ENCODE measurements at regions not wholly inside any gene's neighbourhood (a gene's known extent, or its start where the extent isn't known, plus 50 kb on each side); places are given as distances from the start of the nearest gene placed in this dataset.

GRCh38 chr7:114818501-114818900, 103.4 kb upstream of the MDFIC start:
- Histone ChIP-seq H3K4me1 (ENCODE audit: control insufficient read depth in 1 of 2, insufficient read depth in 2 of 2, low read length in 2 of 2) (peaks cover 2 to 6% of the 10 kb centered on the region in 2 donors), H3K4me3 (ENCODE audit: low read length in 2 of 2) (no peak overlapping the region), H3K27ac (ENCODE audit: low read depth in 1 of 2, low read length in 2 of 2) (no peak overlapping the region), H3K36me3 (ENCODE audit: control insufficient read depth in 1 of 2, insufficient read depth in 2 of 2, low read length in 1 of 2) (no peaks in the 10 kb centered on the region), H3K27me3 (ENCODE audit: control insufficient read depth in 1 of 2, insufficient read depth in 2 of 2, low read length in 1 of 2) (no peaks in the 10 kb centered on the region), H3K9me3 (ENCODE audit: control insufficient read depth, low read length) (no peaks in the 10 kb centered on the region)
- DNase-seq (no peak), ATAC-seq (ENCODE audit: low FRiP score) (no peak)
- intact Hi-C loops (cut with DNase I) = no loop called here
- WGBS, 2 donors = 79 to 92% methylated on average over 3 of the region's 3 CpGs

GRCh38 chr7:114819616-114820362, 102.1 kb upstream of the MDFIC start:
- H3K27me3 ChIP-seq (ENCODE audit: control insufficient read depth in 1 of 2, insufficient read depth in 2 of 2, low read length in 1 of 2) = no peaks in the 10 kb centered on the region
- ATAC-seq (ENCODE audit: low FRiP score) (peak; percentile 15), DNase-seq (no peak)
- no peak overlapping the region for H3K4me3 ChIP-seq (ENCODE audit: low read length in 2 of 2)
- WGBS, 2 donors = 85 to 86% methylated on average over 3 of the region's 3 CpGs
- no peak overlapping the region for H3K27ac ChIP-seq (ENCODE audit: low read depth in 1 of 2, low read length in 2 of 2)
- intact Hi-C loops (cut with DNase I) = no loop called here
- H3K9me3 ChIP-seq (ENCODE audit: control insufficient read depth, low read length) = no peaks in the 10 kb centered on the region
- peaks cover 2 to 6% of the 10 kb centered on the region in 2 donors for H3K4me1 ChIP-seq (ENCODE audit: control insufficient read depth in 1 of 2, insufficient read depth in 2 of 2, low read length in 2 of 2)
- H3K36me3 ChIP-seq (ENCODE audit: control insufficient read depth in 1 of 2, insufficient read depth in 2 of 2, low read length in 1 of 2) = no peaks in the 10 kb centered on the region

- H3K4me1 ChIP-seq (ENCODE audit: control insufficient read depth in 1 of 2, insufficient read depth in 2 of 2, low read length in 2 of 2) = peaks cover 2 to 6% of the 10 kb centered on the region in 2 donors
- DNase-seq (no peak), ATAC-seq (ENCODE audit: low FRiP score) (no peak)
- no peaks in the 10 kb centered on the region for H3K9me3 ChIP-seq (ENCODE audit: control insufficient read depth, low read length)
- H3K27me3 ChIP-seq (ENCODE audit: control insufficient read depth in 1 of 2, insufficient read depth in 2 of 2, low read length in 1 of 2) = no peaks in the 10 kb centered on the region
- H3K4me3 ChIP-seq (ENCODE audit: low read length in 2 of 2) = peak overlapping the region in 1 of 2 donors; percentile 34
- 3 to 8% methylated on average over 6 of the region's 6 CpGs for WGBS, 2 donors
- H3K36me3 ChIP-seq (ENCODE audit: control insufficient read depth in 1 of 2, insufficient read depth in 2 of 2, low read length in 1 of 2) = no peaks in the 10 kb centered on the region
- intact Hi-C loops (cut with DNase I) = no loop called here
- H3K27ac ChIP-seq (ENCODE audit: low read depth in 1 of 2, low read length in 2 of 2) = no peak overlapping the region
Measured at GRCh38 chr7:114821030-114821900, 100.6 kb upstream of the MDFIC start.

- Histone ChIP-seq H3K4me1 (ENCODE audit: control insufficient read depth in 1 of 2, insufficient read depth in 2 of 2, low read length in 2 of 2) (peaks cover 2 to 6% of the 10 kb centered on the region in 2 donors), H3K36me3 (ENCODE audit: control insufficient read depth in 1 of 2, insufficient read depth in 2 of 2, low read length in 1 of 2) (no peaks in the 10 kb centered on the region), H3K9me3 (ENCODE audit: control insufficient read depth, low read length) (no peaks in the 10 kb centered on the region), H3K27me3 (ENCODE audit: control insufficient read depth in 1 of 2, insufficient read depth in 2 of 2, low read length in 1 of 2) (no peaks in the 10 kb centered on the region), H3K4me3 (ENCODE audit: low read length in 2 of 2) (no peak overlapping the region), H3K27ac (ENCODE audit: low read depth in 1 of 2, low read length in 2 of 2) (no peak overlapping the region)
- intact Hi-C loops (cut with DNase I) = no loop called here
- no peak for ATAC-seq (ENCODE audit: low FRiP score)
- 95 to 100% methylated on average over 1 of the region's 1 CpG for WGBS, 2 donors
- no peak for DNase-seq
Measured at GRCh38 chr7:114822131-114822530, 99.8 kb upstream of the MDFIC start.

GRCh38 chr7:114822844-114823243, 99.0 kb upstream of the MDFIC start:
- WGBS, 2 donors = 96 to 97% methylated on average over 2 of the region's 2 CpGs
- ATAC-seq (ENCODE audit: low FRiP score) = no peak
- H3K36me3 ChIP-seq (ENCODE audit: control insufficient read depth in 1 of 2, insufficient read depth in 2 of 2, low read length in 1 of 2) = no peaks in the 10 kb centered on the region
- intact Hi-C loops (cut with DNase I) = no loop called here
- H3K9me3 ChIP-seq (ENCODE audit: control insufficient read depth, low read length) = no peaks in the 10 kb centered on the region
- H3K4me1 ChIP-seq (ENCODE audit: control insufficient read depth in 1 of 2, insufficient read depth in 2 of 2, low read length in 2 of 2) = peaks cover 2 to 6% of the 10 kb centered on the region in 2 donors
- no peaks in the 10 kb centered on the region for H3K27me3 ChIP-seq (ENCODE audit: control insufficient read depth in 1 of 2, insufficient read depth in 2 of 2, low read length in 1 of 2)
- no peak overlapping the region for H3K27ac ChIP-seq (ENCODE audit: low read depth in 1 of 2, low read length in 2 of 2)
- no peak overlapping the region for H3K4me3 ChIP-seq (ENCODE audit: low read length in 2 of 2)
- no peak for DNase-seq

GRCh38 chr7:114823290-114823689, 98.6 kb upstream of the MDFIC start:
- ATAC-seq (ENCODE audit: low FRiP score) = no peak
- no peak overlapping the region for H3K27ac ChIP-seq (ENCODE audit: low read depth in 1 of 2, low read length in 2 of 2)
- WGBS, 2 donors = 88 to 92% methylated on average over 1 of the region's 1 CpG

GRCh38 chr7:114825423-114825951, 96.4 kb upstream of the MDFIC start:
- Histone ChIP-seq H3K4me1 (ENCODE audit: control insufficient read depth in 1 of 2, insufficient read depth in 2 of 2, low read length in 2 of 2) (no peaks in the 10 kb centered on the region), H3K27ac (ENCODE audit: low read depth in 1 of 2, low read length in 2 of 2) (no peak overlapping the region), H3K4me3 (ENCODE audit: low read length in 2 of 2) (no peak overlapping the region), H3K9me3 (ENCODE audit: control insufficient read depth, low read length) (no peaks in the 10 kb centered on the region), H3K27me3 (ENCODE audit: control insufficient read depth in 1 of 2, insufficient read depth in 2 of 2, low read length in 1 of 2) (no peaks in the 10 kb centered on the region), H3K36me3 (ENCODE audit: control insufficient read depth in 1 of 2, insufficient read depth in 2 of 2, low read length in 1 of 2) (no peaks in the 10 kb centered on the region)
- 91 to 93% methylated on average over 3 of the region's 3 CpGs for WGBS, 2 donors
- no peak for ATAC-seq (ENCODE audit: low FRiP score)
- intact Hi-C loops (cut with DNase I) = no loop called here
- DNase-seq = no peak

More at GRCh38 chr7:114823290-114823689, 98.6 kb upstream of the MDFIC start:
- intact Hi-C loops (cut with DNase I) = no loop called here
- no peaks in the 10 kb centered on the region for H3K27me3 ChIP-seq (ENCODE audit: control insufficient read depth in 1 of 2, insufficient read depth in 2 of 2, low read length in 1 of 2)
- no peaks in the 10 kb centered on the region for H3K36me3 ChIP-seq (ENCODE audit: control insufficient read depth in 1 of 2, insufficient read depth in 2 of 2, low read length in 1 of 2)
- peaks cover 2 to 6% of the 10 kb centered on the region in 2 donors for H3K4me1 ChIP-seq (ENCODE audit: control insufficient read depth in 1 of 2, insufficient read depth in 2 of 2, low read length in 2 of 2)
- H3K9me3 ChIP-seq (ENCODE audit: control insufficient read depth, low read length) = no peaks in the 10 kb centered on the region
- H3K4me3 ChIP-seq (ENCODE audit: low read length in 2 of 2) = no peak overlapping the region
- no peak for DNase-seq

GRCh38 chr7:114830952-114831351, 90.9 kb upstream of the MDFIC start:
- WGBS, 2 donors = 62 to 65% methylated on average over 4 of the region's 4 CpGs
- no peak overlapping the region for H3K4me3 ChIP-seq (ENCODE audit: low read length in 2 of 2)
- ATAC-seq (ENCODE audit: low FRiP score) (no peak), DNase-seq (no peak)
- H3K27me3 ChIP-seq (ENCODE audit: control insufficient read depth in 1 of 2, insufficient read depth in 2 of 2, low read length in 1 of 2) = no peaks in the 10 kb centered on the region
- H3K4me1 ChIP-seq (ENCODE audit: control insufficient read depth in 1 of 2, insufficient read depth in 2 of 2, low read length in 2 of 2) = no peaks in the 10 kb centered on the region
- intact Hi-C loops (cut with DNase I) = no loop called here
- H3K9me3 ChIP-seq (ENCODE audit: control insufficient read depth, low read length) = no peaks in the 10 kb centered on the region
- H3K27ac ChIP-seq (ENCODE audit: low read depth in 1 of 2, low read length in 2 of 2) = no peak overlapping the region
- no peaks in the 10 kb centered on the region for H3K36me3 ChIP-seq (ENCODE audit: control insufficient read depth in 1 of 2, insufficient read depth in 2 of 2, low read length in 1 of 2)

Data from aorta (tissue), 5 donors.